LNCAP (cell line): ENCODE measurements at regions not wholly inside any gene's neighbourhood (a gene's known extent, or its start where the extent isn't known, plus 50 kb on each side); places are given as distances from the start of the nearest gene placed in this dataset.

Experiments used
- CTCF ChIP-seq: fragments of 450-650 bp; IDR thresholded peaks from 2 replicates; pipeline ENCODE4 v1.5.1; 2017; ENCODE audit warnings: mild to moderate bottlenecking

- TF ChIP-seq CTCF, result no peak
Measured at GRCh38 chr20:6698723-6699122, 68.8 kb upstream of the BMP2 start.

GRCh38 chr20:6698056-6698455 lies 69.4 kb upstream of the BMP2 start:
- TF ChIP-seq CTCF, result no peak

- no peak for TF ChIP-seq CTCF
Measured at GRCh38 chr20:6697228-6697972, 70.1 kb upstream of the BMP2 start.

GRCh38 chr20:6696001-6696400 lies 71.5 kb upstream of the BMP2 start:
- TF ChIP-seq CTCF, result no peak

GRCh38 chr20:6693178-6693807 lies 74.2 kb upstream of the BMP2 start:
- no peak for TF ChIP-seq CTCF

- no peak for TF ChIP-seq CTCF
Measured at GRCh38 chr20:6692566-6693173, 74.8 kb upstream of the BMP2 start.

GRCh38 chr20:6691516-6691915 lies 76.0 kb upstream of the BMP2 start:
- TF ChIP-seq CTCF, result no peak
